HG03520 (cell line): ENCODE measurements at regions not wholly inside any gene's neighbourhood (a gene's known extent, or its start where the extent isn't known, plus 50 kb on each side); places are given as distances from the start of the nearest gene placed in this dataset.
"Not testable (repeated sequence)": the region's sequence is repeated elsewhere in the genome, so short reads cannot be mapped to it uniquely, and the experiment has no call there.

Experiments used
- ATAC-seq: cut with Tn5 transposase; IDR thresholded peaks from one replicate; pipeline ENCODE4 v1.9.1; 2021; ENCODE audit warnings: mild to moderate bottlenecking, moderate library complexity; ENCODE audit not compliant: unreplicated experiment

DNA sequence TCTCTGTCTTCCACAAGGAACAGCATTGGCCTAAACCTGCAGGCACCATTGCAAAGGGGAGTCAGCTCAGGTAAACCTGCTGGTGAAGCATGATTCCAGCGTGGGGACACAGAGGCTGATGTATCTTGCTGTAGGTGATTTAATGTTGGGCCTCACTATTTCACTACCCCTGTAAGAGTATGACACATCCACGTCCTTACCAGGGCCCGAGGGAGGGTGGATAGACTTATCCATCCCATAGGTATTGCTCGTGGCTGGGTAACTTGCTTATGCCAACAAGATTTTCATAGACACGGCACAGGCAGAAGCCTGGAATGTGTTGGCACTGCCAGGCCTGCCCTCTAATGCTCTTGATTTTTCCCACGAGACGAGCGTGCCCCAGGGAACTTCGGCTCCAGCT lies 107.4 kb upstream of the SULF2 start:
- not testable (repeated sequence) for ATAC-seq

DNA sequence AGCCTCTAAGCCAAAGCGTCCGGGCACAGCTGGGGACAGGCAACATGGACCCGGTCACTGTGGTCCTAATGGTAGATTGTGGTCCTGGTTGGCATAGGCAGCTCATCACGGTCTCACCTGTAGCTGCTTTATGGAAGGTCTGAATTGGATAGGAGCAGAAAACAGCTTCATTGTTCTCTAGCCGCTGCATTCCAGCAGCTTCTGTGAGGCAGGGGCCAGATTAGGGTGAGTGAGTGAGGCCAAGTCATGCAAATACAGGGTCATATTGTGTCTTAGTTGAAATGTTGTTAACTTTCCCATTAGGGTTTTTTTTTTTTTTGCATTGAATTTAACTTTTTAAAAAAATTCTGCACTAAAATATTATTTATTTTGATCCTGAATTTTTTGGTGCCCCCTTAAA lies 105.4 kb upstream of the SULF2 start:
- not testable (repeated sequence) for ATAC-seq

DNA sequence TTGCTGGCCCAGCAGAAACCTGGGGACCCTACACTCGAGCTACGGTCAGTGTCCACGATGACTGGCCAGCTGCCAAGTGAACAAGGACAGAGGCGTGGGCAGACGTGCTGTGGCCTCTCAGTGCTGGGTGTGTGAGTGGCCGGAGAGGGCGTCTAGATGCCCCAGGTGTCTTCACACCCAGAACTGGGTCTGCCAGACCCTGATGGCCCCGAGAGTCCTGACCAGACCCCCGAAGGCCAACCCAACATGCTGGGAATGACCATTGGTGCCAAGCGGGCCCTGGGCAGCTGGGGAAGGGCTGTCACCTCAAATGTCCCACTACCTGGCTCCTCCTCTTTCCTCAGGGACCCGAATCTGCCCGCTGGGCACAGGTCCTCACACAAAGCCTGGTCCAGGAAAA lies 104.5 kb upstream of the SULF2 start:
- not testable (repeated sequence) for ATAC-seq

DNA sequence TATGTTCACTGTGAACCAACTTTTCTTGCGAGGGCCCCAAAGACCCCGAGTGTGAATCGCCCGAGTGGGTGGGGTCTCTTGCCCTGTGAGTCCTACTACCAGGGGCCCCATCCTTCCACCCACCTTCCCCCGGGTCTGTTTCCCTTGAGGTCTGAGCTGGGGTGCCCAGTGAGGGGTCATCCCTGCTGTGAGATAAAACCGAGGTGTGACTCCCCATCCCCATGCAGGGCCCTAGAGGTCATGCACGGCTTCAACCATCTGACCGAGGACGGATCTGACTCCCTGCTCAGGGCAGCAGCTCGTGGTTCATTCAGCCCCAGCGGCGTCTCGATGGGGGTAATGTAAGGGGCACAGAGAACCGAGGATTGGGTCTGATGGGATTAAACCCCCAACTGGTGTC lies 103.1 kb upstream of the SULF2 start:
- ATAC-seq: no peak

DNA sequence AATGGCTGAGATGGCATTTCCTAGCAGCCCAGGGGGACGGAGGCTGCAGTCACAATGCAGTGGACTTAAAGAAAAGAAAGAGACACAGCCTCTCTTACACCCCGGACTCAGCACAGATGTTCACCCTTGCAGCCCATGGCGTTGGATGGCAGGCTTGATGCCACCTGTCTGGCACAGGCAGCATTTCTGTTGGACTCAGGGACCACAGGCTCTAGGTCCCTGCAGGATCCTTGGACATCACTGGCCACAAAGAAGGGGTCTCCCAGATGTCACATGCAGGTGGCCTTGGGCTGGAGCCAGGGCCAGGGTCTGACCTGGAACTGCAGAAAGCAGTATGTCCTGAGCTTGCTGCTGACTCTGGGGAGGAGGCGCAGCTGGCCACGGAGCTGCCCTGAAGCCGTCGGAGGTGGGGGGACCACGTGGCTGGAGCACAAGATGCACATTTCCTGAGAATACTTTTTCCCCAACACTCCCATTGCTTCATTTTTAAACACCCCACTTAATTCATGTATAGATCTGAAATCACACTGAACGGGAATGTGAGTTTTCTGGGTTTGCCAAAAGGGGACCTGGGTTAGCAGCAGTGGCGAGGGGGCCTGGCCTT lies 102.3 kb upstream of the SULF2 start:
- no peak for ATAC-seq

DNA sequence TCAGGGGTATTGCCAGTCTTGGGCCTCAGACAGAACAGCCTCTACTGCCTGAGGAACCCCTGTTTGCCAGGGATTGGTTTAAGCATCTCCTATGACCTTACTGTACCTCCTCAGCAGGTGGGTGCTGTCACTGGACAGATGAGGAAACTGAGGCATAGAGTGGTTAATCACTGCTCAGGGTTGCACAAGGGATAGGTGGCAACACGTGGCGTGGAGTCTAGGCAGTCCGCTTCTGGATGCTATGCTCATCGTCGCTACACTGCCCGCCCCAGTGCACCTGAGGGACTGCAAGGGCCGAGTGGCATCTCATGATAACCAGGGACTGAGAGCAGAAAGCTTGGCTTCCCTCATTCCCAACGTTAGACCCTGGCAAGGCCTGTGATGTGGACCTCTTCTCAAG lies 101.8 kb upstream of the SULF2 start:
- ATAC-seq: no peak

DNA sequence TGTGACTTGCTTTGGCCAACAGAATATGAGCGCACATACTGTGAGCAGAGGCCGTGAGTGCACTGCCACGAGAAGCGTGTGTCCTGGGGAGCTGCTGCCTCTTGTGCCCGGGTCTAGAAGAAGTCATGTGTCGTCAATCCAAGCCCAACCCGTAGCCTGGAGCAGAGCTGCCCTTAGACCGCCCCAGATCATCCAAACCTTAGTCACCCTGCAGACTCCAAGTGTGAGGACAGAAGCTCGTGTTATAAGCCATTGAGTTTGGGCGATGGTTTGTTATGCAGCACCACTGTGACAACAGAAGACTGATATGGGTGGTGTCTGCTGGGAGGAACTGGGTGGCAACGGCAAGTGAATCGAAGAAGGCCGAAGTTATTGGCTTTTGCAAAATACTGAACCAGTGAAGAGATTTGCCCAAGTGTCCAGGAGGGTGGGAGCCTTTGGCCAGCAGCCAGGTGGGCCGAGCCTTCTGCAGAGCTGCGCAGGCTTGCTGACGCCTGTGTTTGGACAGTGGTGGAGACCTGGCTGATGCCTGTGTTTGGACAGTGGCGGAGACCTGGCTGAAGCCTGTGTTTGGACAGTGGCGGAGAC lies 101.3 kb upstream of the SULF2 start:
- no peak for ATAC-seq

DNA sequence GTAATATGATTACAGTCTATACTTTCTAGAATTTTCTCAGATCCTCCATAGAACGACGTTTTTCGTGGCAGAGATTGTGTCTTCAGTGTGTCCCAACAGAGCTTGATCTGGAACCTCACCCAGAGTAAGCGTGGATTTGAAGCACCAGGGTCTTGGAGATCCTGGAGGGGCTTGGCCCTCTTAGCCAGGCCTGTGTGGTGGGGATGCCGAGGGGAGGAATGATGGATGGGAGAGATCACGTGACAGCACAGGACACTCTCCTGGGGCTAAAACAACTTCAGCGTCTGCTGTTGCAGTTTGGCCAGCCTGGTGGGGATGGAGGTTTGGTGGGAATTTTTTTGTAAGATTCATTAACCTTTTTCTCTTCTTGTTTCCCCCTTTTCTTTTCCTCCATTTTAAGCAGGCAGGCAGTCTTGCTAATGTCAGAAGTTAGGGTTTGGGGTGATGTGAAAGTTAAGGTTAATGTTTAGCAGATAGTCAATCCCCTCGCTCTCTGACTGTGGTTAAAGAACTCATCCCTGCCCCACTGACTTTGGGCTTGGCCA lies 100.7 kb upstream of the SULF2 start:
- ATAC-seq: no peak

DNA sequence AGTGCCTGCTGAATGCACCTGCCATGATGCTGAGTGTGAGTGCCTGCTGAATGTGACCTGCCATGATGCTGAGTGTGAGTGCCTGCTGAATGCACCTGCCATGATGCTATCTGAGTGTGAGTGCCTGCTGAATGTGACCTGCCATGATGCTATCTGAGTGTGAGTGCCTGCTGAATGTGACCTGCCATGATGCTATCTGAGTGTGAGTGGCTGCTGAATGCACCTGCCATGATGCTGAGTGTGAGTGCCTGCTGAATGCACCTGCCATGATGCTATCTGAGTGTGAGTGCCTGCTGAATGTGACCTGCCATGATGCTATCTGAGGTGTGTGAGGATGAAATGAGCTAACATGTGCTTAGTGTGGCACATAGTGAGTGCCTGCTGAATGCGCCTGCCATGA lies 98.7 kb upstream of the SULF2 start:
- ATAC-seq: not testable (repeated sequence)

DNA sequence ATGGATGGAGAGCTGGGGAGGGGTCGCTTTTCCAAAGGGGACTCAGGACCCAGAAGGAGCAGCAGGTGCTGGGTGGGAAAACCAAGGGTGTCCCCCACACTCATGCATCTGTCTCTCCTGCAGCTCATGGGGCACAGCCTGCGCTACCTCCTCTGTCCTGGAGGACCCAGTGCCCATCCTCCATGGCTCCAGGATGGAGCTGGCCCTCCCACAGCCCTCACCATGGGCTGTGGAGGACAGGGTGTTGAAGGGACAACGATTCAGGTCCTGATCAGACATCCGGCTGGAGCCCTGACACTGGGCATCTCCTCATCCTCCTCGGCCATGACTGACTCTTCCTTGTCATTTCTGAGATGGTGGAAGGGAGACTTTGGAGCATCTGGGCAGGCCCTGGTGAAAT lies 97.9 kb upstream of the SULF2 start:
- no peak for ATAC-seq

DNA sequence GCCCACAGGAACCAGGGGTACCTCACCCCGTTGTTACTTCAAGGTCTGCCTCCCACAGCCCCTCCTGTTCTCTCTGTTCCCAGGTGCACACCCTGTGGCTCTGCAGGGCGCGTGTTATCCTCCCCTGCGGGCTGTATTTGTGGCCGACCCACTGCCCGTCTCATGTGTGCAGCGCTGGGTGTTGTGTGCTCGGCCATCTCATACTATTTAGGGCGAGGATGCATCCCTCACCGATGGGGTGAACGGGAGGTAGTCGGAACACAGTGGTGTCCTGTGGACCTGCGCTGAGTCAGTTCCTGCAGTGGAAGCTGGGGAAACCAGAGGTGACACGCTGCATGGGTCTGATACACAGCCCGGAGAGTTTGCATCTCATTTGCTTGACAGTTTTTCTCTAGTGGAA lies 94.5 kb upstream of the SULF2 start:
- no peak for ATAC-seq

DNA sequence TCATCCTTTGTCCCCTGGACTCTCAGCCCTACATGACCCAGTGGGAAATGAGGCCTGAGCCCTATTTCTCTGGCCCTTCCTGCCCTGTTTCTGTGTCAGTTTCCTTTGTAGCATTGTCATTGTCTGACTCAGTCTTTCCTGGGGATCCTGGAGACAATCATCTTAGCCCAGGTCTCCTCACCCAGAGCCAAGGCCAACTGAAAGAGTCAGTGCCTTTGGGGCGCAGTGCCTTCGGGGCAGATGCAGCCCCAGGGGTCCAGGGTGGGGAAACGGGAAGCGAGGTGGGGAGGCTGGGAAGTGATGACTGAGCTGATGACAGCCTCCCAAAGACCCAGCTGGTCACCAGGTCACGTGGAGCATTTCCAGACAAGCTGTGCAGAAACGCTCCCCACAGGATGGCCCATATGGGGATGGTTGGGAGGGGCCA lies 93.3 kb upstream of the SULF2 start:
- ATAC-seq: no peak

DNA sequence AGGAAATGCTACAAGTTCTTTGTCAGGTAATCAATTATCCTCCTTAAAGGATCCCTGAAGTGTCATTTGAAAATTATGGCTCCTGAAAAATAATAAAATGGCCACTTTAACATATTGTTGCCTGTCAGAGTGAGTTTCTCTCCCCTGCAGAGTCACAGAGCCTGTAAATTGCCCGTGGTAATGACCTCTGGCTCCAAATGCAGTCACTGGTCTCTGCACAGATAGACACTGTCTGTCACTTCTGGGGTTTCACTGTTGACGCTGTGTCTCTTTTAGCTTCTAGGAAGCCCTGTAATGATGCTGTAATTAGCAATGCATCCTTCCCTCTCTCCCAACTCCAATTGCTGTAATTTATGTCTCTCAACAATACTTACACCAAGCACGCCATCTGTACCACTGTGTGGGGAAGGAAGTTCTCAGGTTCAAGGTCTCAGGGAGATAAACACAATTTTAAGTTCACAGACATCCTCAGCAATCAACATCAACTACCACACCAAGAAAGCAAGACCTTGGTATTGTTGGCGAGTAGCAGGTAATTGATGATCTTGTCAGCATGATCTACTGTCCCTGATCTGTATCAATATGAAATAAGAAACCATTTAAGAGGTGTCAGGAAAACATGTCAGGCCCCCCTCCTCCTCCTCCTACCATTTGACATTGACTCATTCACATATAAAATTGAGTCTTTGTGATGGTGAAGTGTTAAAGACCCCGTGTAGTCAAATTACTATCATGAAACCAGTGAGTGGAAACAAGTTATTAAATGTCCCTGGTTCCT lies 91.2 kb upstream of the SULF2 start:
- no peak for ATAC-seq

DNA sequence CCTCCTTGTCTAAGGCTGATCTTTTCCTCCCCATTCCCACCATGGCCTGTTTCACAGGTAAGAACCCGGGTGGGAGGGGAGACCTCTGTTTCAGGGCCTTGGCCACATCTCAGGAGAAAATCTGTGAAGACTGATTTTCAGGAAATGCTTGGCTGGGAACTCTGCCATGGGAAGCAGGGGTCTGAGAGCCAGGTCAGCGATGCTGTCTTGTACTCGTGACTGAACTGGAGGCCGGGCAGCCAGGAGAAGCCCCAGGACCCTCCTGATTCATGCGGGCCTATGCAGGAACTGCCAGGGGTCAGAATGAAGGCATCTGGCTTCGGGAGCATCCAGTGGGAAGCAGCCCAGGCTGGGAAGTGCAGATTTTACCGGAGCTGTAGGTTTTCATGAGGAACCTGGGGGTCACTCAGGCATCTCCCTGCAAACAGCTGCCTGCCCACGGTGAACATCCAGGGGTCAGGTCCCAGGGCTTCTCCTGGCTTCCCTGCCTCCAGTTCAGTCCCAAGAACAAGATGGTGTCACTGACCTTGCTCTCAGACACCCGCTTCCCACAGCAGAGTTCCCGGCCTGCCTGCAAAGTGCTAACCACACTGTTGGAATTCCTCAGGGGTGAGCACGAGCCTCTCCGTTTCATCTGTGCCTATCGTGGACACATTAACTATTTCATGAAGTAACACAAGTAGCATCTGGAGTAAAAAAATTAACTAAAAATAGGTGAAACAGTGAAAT lies 90.2 kb upstream of the SULF2 start:
- no peak for ATAC-seq

DNA sequence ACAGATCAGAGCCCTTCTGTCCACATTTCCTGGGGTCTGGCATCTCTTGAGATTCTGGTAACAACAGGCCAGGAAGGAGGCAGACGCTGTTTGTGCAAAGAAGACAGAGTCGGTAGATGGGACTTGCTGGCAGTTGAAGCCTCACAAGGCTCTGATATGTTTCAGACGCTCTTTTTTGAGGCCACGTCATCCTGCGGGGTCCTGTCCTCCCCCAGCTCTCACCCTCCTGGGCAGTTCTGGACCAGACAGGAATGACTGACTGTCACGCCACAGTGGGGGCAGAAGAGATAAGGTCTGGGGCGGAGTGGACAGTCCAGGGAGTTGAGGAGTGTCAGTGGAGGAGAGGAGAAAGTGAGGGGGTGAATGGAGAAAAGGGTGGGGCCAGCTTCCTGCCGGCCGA lies 87.1 kb upstream of the SULF2 start:
- no peak for ATAC-seq

DNA sequence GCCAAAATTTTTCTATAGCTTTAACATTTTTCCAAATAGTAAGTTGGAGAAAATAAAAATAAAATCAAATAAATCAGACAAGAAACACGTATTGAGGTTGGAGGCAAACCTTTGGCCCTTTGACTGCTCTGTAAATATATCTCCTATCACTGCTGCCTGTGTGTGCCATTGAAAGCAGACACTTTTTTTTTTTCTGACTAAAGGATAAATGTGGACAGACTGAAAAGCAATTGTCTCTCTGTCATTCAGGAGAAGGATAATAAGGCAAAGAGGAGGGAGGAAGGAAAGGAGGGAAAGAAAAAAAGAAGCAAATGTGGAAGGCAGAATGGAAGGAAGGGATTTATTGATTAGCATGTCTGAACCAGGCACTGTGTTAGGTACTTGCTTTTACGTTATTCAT lies 85.2 kb upstream of the SULF2 start:
- no peak for ATAC-seq

DNA sequence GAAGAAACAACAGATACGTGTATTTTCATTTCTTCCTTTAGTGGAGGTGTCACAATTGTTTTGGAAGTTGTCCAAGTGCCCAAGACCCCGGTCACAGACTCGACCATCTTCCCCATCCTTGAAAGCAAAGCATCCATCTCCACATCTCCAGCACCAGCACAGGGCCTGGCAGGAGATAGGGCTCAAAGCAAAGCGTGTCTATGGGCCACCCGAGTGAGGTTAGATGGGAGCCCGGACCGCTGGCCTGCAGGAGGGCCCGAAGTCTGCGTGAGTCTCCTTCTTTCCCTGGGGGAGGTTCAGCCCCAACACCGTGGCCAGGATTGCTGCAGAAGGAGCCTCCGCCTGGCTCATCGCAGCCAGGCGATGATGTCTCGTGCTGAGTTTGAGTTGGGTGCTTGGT lies 83.5 kb upstream of the SULF2 start:
- ATAC-seq: no peak

DNA sequence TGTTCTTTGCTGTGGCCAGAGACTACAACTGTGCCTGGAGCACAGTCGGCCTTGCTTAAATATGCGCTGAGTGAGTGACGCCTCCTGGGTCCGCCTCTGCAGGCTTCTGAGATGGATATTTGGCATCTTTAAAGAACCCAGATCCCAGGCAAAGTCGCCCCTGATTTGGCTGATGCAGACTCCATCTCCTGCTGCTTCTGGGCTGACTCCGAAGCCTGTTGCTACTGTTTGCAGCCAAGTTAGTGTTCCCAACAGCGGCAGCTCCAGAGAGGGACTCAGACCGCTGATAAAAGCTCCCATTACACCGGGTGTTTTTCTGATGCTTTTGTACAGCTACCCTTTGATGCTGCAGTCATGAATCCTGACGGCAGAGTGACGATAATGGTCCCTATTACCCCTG lies 83.0 kb upstream of the SULF2 start:
- ATAC-seq: no peak

DNA sequence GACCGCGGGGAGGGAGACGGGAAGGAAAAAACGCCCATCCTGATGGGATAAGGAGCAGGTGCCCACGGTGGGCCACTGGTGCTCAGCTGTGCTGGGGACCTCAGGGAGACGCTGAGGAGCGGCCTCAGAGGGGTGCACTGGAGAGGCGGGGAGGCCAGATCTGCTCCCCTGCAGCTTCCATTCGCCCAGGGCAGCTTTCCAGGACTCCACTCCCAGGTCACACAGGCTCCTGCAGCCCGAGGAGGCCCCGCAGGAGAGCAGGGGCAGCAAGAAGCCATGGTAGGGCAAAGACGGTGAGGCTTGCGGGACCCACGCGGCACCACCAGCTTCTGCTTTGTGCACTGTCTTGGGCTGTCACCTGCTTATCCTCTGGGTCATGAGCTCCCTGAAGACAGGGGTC lies 82.5 kb upstream of the SULF2 start:
- ATAC-seq: no peak

DNA sequence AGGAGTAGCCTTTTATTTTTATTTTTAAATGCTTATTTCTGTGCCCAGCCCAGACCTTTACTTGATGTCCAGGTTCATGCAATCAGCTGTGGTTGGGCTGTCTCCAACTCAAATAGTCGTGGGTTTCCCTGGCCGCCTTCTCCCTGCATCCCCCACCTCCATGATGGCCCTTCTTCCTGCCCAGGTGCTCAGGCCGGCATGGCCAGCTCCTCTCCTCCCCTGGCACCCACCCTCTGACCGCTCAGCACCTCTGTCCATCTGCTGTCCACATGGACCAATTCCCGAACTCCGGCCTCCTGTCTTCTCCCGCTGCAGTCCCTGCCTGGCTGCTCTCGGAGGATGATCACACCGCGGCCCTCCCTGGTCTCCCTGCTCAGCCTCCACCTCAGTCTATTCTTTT lies 81.2 kb upstream of the SULF2 start:
- ATAC-seq: no peak

DNA sequence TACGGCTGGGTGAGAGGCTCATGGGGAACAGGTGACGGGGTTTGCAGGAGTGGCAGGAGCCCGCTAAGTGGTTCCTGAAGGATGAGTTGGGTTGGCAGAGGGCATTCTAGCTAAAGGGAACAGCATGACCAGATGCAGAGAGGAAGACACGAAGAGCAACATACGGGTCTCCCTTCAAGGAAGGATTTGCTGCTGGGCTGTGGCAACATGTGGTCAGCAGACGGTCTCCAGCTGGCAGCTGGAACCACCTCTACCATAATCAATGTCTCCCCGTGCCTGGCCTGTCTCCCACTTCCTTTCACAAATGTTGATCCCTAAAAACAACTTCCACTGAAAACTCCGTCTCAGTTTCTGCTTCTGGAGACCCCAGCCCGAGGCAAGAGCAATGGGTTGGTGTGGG lies 80.6 kb upstream of the SULF2 start:
- ATAC-seq: no peak

DNA sequence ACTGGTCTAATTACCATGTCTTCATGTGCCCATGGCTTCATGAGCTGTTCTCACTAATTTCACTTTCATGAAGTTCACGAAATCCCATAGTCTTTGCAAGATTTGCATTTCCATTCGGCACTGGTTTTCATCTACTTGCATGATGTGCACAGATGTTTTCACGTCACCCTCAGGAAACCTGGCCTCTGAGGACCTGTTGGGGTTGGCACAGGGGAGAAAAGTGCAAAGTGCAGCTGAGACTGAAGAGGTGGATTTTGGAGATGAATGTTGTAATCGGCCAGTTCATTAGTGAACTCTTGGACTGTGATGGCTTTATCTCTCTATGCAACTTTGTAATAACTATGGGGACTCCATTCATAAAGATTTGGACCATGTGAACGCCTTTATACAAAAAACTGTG lies 80.2 kb upstream of the SULF2 start:
- no peak for ATAC-seq
